HG02840 (cell line): ENCODE measurements at regions not wholly inside any gene's neighbourhood (a gene's known extent, or its start where the extent isn't known, plus 50 kb on each side); places are given as distances from the start of the nearest gene placed in this dataset.

Source experiments
- ATAC-seq: cut with Tn5 transposase; IDR thresholded peaks from one replicate; pipeline ENCODE4 v1.9.1; 2021; ENCODE audit warnings: mild to moderate bottlenecking, moderate library complexity, moderate number of reproducible peaks; ENCODE audit not compliant: unreplicated experiment, low FRiP score

DNA sequence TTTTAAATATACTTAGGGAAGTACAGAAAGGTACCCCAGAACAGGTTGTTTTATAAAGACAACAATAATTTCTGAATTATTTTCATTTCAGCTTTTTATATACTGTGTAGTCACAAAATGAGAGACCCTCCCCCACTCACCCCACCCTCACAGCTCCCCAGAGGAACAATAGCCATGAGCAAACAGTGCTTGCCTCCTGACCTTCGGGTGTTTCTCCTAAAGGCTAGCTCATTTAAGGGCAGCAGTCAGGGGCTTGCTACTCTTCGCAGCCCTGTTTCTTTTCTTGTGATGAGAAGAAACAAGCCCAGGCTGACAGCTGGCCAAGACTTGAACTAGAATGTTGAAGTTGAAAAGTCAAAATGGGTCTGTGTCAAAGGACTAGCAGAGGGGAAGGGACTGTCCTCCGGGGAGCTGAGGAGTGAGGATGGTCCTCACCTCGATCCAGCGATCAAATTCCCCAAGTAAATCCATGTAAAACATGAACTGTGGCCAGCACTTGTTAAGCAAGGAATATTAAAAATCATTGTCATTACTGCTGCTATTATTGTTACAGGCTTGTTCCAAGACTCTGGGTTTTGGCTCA, 133.8 kb upstream of the ARHGAP5 start:
- ATAC-seq = no peak

DNA sequence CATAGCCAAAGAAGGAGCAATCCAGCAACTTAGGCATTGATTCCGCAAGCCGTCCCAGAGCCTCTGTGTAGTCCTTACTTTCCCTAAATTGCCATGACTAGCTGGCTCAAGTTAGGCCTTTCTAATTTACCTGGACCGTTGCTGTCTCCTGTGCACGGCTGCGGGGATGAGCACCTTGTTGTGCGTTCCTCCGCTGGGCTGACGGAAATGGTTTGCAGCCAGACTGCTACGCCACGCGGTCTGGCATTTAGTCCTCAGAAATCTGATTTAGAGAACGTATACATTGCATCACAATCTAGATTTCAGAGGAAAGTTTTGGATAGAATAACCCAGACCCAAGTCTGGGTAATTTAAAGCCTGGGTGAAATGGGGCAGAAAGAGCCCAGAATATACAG, 133.2 kb upstream of the ARHGAP5 start:
- no peak for ATAC-seq

DNA sequence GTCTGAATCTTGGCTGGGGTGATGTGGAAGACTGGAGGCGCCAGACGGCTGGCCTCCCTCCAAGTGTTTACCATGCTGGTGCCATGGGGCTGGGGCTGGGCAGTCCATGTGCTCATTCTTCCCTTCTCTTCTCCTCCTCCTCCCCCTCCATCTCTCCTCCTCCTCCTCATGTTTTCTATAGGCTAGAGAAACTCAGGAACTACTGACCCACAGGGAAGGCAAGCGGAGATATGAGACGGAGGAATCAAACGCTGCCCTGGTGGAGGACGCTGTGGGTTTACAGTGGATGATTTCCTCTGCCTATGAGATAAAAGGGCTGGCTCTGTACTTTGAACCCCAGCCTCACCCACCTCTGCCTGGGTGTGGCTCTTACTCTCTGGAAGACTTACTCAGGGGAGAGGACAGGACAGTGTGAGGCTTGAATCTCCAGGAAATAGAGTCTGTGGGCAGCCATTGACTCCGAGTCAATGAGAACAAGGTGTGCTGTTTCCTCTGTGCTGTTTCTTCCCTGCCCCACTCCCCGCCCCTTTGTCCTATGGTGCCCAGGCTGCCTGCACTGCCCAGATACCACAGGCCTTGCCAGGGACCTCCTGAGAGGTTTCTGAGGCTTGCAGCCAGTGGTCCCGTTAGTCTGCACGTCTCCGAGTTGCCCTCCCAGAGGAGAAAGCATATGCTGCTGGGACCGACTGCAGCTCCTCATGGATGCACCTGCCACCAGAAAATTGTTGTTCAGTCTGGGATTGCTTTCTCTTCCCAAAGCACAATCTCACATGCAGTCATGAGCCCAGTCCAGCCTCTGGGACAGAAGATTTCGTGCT, 132.6 kb upstream of the ARHGAP5 start:
- no peak for ATAC-seq

DNA sequence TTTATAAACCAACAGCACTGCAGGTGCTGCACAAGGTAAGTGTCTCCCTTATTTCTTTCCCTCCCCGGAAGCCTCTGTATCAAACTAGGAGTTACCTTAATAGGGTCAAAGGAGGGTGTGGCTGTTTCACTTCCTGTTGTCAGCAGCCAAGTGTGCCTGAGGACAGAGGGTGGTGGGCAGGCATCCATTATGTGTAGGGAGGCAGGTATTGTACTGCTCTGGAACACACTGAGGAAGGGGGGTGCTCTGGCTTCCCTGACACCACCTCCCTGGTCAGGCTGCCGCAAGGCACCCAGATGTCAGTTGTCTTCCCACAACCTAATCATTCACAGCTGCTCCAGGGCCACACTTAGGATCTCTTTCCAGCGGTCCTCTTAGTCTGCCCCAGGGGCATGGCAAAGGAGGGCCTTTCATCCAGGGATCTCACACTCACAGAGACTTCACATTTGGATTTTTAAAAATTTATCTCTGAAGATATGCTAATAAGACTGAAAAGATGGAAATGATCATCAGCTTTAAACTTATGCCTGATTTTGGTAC, 132.0 kb upstream of the ARHGAP5 start:
- ATAC-seq = no peak

DNA sequence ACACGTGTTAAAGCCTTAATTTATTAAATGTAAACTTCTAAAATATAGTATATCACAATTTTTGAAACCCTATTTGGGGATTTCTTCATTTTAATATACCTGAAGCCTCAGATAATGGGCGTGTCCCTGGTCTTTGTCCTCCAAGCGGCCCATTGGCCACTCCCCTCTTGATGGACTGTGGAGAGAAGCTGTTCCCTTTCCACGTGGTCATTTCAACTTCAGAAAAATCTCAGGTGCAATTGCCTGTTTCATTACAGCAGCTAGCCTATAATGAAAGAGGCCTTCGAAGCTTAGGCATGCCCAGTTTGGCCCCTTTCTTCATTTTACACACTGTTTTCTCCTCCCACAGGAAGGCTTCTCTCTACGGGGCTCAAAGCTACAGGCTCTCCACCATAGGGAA, 131.4 kb upstream of the ARHGAP5 start:
- no peak for ATAC-seq

DNA sequence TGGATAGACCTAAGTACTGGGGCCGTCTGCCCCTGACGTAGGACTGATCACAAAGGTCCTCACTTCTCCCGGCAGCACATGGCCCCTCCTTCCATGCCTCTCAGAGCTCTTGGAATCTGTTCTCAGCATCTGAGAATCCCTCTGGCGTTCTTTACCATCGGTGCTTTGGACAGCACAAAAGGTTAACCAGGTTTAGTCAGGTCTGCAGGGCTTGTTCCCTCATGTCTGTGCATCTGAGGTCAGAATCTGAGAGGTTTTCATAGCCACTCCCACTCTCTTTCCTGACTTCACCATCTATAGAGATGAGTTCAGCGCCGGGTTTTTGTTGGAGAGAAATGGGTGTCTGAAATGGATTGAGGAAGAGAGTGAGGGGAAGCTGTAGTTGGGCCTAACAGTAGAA, 130.0 kb upstream of the ARHGAP5 start:
- no peak for ATAC-seq

DNA sequence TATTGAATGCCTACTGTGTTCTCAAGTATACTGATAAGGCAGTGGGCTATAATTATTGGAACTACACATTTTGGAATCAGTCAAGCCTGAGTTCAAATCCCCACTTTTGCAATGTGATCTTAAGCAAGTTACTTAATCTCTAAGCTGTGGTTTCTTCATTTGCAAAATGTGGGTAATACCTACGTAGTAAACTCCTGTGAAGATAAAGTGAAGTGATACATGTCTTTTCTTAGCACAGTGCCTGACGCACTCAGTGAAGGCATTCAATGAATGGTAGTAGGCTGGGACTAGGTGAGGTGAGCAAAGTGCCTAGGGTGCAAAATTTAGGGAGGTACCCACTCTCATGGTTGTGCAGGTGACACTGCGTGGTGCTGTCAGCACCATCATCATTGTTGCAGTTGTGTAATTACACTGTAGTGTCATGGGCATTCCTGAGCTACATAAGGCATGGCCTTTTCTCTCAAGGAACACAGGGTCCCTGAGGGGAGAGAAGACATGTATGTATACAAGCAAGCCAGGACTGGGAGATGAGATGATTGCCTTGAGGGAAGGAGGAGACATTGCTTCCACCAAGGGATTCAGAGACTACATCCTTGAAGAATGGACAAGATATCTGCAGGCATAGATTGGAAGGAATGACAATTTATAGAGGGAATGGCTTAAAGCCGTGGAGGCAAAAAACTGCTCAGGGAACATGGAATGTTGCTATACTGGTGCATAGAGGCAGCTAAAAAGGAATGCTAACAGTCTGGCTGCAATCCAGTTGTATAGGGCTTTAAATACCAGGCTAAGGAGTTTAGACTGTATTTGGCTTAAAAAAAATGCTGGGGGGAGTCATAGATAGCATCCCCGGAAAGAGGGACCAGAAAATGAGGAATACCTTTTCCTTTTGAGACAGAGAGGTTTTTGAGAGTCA, 129.2 kb upstream of the ARHGAP5 start:
- ATAC-seq = no peak

DNA sequence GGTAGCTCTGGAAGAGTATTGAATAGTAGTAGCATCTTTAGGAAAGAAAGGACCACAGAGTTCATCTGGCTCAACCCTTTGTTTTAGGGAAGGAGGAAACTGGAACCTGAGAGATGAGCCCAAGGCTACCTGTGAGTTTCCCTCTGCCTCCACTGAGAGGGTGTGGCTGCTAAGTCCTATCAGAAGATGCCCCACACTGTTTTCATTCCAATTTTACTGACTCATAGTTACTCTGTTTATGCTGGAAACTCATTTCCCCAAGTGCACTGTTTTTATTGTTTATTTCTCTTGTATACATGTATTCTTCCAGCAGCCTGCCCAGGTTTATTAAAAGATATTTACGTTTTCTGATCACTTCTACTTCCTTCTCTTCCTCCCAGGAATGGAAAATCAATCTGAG, 127.4 kb upstream of the ARHGAP5 start:
- ATAC-seq = no peak

DNA sequence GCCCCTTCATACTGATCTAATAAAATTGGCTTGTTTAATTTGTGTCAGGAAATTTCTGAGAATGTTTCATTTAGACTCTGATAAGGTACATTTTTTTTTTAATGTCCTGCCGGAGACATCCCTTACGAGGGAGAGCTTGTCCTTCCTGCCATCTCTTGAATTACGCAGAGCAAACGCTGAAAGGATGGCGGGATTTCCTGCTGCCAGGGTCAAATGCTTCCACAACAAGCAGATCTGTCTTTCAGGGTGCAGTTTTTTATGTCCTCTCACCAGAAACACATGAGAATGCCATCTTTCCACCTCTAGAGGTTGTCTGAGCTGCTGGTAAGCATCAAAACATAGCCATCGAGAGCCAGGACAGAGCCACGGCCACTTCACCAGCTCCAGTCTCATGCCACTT, 126.8 kb upstream of the ARHGAP5 start:
- ATAC-seq = no peak

DNA sequence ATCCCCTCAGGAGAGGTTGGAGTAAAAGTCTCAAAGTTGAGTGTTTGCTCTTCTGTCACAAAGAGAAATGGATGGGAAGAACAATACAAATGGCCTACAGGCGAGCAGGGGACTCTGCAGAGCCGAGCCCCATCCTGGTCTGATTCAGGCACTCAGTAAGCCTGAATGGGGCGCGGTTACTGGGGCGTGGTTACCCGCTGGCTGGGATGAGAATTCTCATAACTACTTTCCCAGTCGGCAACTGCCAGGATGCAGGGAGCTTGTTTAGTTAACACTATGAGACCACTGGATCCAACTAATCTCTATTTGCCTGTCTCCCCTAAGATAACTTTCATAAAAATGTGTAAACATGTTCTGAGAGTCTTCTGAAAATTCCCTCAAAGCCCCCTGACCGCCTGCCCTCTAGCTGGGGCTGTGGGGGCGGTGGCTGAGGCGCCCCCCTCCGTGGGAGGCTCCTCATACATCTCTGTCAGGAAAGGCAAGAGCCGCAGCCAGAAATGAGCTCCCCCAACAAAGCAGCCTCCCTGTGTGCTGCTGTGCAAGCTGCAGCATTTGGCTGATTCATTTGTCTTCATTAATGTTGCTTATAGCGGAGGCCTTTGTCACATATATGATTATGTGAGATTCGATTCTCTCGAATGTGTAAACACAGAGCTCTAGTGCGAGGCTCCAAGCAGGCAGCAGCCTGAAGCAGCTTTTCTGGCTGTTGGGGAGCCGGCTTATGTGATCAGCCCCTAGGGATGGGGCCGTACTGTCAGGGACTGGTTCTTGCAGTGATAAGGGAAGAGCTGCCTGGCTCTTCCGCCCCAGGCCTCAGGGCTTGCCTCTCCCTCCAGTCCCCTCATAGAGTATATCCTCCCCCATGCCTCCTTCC, 126.1 kb upstream of the ARHGAP5 start:
- ATAC-seq = no peak

DNA sequence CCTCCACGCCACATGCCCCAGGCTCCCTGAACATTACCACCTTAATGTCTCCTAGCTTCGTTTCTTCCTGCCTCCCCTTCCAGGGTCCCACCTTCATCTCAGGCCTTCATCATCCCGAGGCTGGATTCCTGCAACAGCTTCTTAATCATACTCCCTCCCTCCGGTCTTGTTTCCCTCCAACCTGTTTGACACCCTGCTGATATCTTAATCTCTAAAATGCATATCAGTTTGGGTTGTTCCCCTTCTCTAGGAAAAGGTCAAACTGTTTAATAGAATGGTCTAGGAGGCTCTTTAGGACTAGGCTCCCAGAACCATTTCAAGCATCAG, 125.5 kb upstream of the ARHGAP5 start:
- ATAC-seq = no peak

DNA sequence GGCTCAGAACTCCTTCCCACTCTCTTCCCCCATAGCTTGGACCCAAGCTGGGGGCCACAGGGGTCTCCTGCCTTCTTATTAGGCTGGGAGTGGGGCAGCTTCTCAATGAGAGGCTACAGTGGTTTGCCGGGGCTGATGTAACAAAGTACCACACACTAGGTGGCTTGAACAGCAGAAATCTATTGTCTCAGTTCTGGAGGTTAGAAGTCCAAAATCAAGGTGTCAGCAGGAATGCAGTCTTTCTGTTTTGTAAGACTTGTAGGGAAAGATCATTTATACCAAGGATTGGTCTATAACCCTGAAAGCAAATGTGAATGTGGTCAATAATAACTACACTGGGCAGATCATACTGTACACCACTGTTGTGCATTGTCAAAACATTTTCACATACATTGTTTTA, 124.5 kb upstream of the ARHGAP5 start:
- ATAC-seq = no peak

DNA sequence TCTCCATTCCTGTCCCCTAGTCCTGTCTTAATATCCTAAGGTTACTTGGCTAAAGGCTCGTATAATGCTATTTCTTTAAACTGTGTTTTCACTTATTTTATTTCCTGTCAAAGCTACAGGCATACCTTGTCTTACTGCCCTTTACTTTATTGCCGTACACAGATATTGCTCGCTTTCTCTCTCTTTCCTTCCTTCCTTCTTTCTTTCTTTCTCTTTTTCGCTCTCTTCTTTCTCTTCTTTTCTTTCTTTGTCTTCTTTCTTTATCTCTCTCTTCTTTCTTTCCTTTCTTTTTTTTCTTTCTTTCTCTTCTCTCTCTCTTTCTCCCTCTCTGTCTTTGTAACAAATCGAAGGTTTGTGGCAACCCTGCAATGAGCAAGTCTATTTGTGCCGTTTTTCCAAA, 123.9 kb upstream of the ARHGAP5 start:
- ATAC-seq = no peak

DNA sequence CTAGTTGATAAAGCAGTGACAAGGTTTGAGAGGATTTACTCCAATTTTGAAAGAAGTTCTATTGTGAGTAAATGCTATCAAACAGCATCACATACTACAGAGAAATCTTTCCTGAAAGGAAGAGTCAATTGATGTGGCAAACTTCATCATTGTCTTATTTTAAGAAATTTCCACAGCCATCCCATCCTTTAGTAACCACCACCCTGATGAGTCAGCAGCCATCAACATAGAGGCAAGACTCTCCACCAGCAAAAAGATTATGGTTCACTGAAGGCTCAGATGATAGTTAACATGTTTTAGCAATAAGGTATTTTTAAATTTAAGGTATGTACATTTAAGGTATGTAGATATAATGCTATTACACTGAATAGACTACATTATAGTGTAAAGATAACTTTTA, 122.1 kb upstream of the ARHGAP5 start:
- no peak for ATAC-seq

DNA sequence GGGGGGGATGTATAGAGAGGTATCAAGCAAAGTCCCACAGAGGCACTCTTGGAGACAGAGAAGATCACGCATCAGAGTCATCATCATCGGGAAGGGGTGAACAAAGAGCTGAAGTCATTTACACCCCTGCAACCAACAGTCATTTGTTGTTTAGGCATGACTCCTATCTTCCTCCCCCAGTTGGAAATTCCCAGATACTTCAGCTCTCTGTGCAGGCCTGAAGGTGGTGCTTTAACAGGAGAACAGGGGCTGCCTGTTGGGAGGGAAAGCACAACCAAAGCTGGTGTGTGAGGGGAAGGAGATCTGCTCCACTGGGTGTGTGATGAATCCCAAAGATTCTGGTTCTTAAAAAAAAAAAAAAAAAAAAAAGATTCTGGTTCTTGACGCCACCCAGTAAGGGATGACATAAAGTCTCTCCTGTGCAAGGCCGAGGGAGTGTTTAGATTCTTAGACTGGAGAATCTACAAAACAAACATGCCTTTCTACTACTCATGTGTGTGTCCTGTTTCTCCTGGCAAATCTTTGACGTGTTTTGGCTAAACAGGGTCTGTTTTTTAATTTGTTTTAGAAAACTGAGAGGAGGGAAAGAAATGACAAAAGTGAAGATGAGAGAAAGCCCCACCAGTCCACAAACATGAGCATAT, 121.0 kb upstream of the ARHGAP5 start:
- no peak for ATAC-seq

DNA sequence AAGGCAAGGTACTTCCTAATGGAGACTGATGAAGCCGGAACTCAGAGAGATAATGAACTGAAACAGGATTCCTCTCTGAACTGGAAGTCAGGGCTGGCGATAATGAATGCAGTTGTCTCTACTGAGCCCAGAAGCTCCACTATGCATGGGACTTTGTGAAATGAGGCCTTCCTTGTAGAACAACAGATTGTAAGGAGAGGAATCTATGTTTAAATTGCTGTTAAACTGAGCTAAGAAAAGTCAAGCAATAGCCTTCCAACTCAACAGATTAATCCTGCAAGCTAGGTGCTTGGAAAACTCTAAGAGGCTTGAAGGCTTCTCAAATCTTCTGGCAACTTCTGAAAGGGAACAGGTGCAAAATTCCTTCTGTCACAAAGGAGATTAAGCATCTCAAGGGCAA, 119.5 kb upstream of the ARHGAP5 start:
- ATAC-seq = no peak

DNA sequence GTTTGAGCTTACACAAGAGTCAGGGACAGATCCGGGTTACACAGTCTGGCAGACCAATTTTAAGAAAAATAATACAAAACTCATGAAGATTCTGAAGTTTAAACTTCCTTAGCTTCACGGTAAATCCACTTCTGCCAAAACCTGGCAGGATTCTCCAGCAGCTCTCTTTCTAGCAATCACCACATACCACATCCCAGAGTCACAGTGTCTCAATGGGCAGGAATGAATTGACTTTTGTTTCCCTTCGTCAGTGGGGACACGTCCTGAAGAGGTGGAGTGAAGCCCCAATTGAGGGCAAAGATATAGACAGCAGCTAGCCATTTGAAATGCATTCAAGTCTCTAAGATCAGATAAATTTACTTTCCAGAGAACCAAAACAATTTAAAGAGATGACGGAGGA, 117.1 kb upstream of the ARHGAP5 start:
- ATAC-seq = no peak

DNA sequence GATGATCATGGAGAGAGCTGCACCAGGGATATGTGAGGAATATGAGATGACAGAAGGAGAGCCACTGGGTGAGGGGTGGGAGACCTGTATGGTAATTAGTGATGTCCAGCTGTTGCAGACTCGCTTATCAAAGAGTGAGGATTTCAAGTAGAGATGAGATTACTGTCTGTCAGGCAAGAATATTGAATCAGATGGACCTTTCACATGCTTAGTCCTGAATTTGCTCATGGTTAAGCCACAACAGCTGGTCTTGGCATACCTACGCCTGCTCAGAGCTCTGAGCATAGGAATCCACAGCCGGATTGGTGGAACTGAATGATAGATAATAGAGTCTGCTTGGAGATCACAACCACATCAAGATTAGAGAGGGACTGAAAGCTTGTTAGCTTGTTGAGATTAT, 115.2 kb upstream of the ARHGAP5 start:
- no peak for ATAC-seq

DNA sequence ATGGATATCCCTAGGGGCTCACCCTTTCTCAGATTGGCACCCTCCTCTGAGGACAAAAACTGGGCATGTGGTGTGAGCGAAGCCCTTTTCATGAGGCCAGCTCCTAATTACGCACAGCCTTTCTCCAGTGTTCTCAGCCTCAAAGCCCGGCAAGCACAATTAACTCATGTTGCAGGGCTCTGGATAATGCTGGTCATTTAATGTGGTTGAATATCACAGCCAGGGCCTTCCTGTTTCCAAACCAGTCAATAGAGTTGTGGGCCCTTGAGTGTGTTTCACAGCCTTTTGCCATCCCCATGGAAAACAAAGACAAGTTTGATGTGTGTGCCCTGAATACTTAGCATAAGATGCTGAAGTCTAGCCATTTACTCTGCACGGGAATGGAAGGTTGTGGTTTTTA, 114.2 kb upstream of the ARHGAP5 start:
- no peak for ATAC-seq

DNA sequence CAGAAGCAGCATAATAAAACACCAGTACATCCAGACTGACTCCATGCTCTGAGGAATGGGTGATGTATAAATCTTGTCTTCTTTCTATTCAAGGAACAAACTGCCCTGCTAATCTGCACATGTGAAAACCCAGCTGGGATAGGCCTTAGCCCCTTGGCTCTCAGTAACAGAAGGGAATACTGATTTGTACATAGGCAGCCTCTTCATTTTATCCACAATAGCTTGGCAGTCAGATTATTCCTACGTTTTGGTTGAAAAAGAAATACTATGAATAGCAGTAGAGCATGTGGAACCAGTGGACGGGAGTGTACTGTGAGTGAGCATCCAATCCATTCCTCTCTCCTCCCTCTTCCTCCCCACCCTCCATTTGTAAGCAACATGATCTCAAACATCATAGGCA, 113.5 kb upstream of the ARHGAP5 start:
- ATAC-seq = no peak
